ENCODE measurements at regions not wholly inside any gene's neighbourhood (a gene's known extent, or its start where the extent isn't known, plus 50 kb on each side); places are given as distances from the start of the nearest gene placed in this dataset.

- Mint-ChIP-seq H3K9me3 (no peaks in the 10 kb centered on the region), H3K4me1 (peaks cover 32% of the 10 kb centered on the region), H3K27me3 (no peaks in the 10 kb centered on the region), H3K27ac (no peak overlapping the region), H3K4me3 (no peak overlapping the region)
- DNase-seq (no peak), ATAC-seq (no peak)
Observed at GRCh38 chr21:29228306-29228705, 70.4 kb upstream of the BACH1 start.

DNA sequence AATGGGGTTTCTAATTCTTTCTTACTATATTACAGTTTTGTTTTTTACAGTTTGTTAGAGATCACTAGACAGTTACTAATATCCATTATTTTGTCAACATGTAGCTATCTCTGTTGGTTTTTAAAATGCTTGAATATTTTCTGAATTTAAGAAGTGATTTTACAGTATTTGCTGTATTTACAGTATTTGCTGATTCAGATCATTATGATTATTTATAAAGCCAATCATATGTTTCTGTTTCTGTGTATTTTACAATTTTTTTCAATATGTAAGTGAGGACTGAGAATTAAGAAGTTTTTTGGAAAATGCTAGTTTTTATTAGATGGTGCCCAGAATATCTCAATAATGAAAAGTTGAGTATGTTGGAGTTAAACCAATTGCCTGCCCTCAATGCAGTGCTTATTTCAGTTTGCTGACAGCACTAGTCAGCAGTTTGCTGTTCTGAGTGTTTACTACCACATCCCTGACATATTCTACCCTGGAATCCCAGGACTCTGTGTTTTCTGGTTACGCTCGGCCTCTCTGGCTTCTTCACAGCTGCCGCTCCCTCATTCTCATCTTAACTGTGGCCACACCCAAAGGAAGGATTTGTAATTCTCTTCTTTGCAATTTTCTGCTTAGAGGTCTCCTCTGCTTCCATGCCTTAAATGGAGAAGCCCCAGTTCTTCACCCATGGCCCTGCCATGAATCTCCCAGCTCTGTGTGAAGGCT is 68.0 kb upstream of the BACH1 start:
- Mint-ChIP-seq H3K9me3 (no peaks in the 10 kb centered on the region), H3K4me3 (peak overlapping the region in 1 of 2 donors; percentile 10), H3K4me1 (peaks cover 56% of the 10 kb centered on the region), H3K27me3 (peaks cover 7% of the 10 kb centered on the region), H3K27ac (peak overlapping the region in 1 of 2 donors; percentile 69)
- DNase-seq, result no peak
- no peak for ATAC-seq

DNA sequence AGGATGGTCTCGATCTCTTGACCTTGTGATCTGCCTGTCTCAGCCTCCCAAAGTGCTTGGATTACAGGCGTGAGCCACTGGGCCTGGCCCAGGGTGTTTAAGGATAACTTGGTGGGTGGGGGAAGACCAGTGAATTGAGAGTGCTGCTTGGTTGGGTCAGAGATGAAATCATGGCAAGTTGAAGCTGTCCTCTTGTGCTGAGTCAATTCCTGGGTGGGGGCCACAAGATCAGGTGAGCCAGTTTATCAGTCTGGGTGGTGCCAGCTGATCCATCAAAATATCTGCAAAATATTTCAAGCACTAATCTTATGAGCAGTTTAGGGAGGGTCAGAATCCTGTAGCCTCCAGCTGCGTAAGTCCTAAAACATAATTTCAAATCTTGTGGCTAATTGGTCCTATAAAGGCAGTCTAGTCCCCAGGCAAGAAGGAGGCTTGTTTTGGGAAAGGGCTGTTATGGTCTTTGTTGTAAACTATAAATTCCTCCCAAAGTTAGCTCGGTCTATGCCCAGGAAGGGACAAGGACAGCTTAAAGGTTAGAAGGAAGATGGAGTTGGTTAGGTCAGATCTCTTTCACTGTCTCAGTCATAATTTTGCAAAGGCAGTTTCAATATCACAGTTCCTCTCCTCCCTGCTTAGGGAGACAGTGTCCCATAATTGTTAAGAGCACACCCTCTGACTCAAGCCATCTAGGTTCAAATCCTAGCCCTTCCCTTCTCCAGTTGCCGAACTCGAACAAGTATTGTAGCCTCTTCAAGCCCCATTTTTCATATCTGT is 66.8 kb upstream of the BACH1 start:
- Mint-ChIP-seq H3K4me1 (peaks cover 64% of the 10 kb centered on the region), H3K27ac (peak overlapping the region; percentile 56 to 78), H3K4me3 (peak overlapping the region in 1 of 2 donors; percentile 28), H3K27me3 (peaks cover 9% of the 10 kb centered on the region), H3K9me3 (no peaks in the 10 kb centered on the region)
- no peak for ATAC-seq
- DNase-seq, result no peak

- peak overlapping the region in 1 of 2 donors; percentile 98 for H3K27ac Mint-ChIP-seq
- H3K9me3 Mint-ChIP-seq, result no peaks in the 10 kb centered on the region
- DNase-seq (no peak), ATAC-seq (no peak)
- H3K27me3 Mint-ChIP-seq, result peaks cover 9% of the 10 kb centered on the region
- H3K4me3 Mint-ChIP-seq, result peak overlapping the region; percentile 62
- H3K4me1 Mint-ChIP-seq, result peaks cover 64% of the 10 kb centered on the region
Observed at GRCh38 chr21:29232530-29233255, 66.0 kb upstream of the BACH1 start.

- Mint-ChIP-seq H3K4me3 (peak overlapping the region; percentile 62), H3K27me3 (peaks cover 11% of the 10 kb centered on the region), H3K4me1 (peaks cover 63% of the 10 kb centered on the region), H3K9me3 (no peaks in the 10 kb centered on the region), H3K27ac (peak overlapping the region; percentile 93 to 98)
- no peak for ATAC-seq
- DNase-seq, result peak in 1 of 2 donors; percentile 30
Observed at GRCh38 chr21:29233256-29233546, 65.5 kb upstream of the BACH1 start.

GRCh38 chr21:29233611-29234540 is 64.8 kb upstream of the BACH1 start:
- Mint-ChIP-seq H3K27me3 (peaks cover 15% of the 10 kb centered on the region), H3K27ac (peak overlapping the region; percentile 93 to 98), H3K4me3 (peak overlapping the region; percentile 62), H3K9me3 (no peaks in the 10 kb centered on the region), H3K4me1 (peaks cover 58% of the 10 kb centered on the region)
- DNase-seq (peak; percentile 35 to 74), ATAC-seq (peak; percentile 84)

DNA sequence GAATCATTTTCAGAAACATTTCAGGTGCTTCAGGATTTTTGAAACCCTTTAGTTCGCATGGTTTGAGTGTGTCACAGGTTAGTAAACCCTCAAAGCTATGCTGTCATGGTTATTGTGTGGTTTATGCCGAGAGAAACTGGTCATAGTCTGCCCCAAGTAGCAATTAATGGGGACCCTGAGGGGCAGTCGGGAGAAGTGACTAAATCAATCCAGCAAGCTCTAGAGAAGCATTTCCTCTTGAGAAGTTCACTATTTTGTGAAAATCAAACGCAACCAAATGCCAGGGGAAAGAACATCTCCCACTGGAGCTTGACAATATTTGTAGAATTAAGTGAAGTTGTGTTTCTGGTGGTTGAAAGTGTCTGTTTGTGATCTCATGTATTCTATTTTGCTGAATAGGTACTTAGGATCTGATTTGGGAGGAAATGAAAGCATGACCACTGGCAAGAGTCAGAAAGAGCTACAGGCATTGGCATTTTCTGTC is 63.0 kb upstream of the BACH1 start:
- H3K27ac Mint-ChIP-seq, result peak overlapping the region in 1 of 2 donors; percentile 67
- peaks cover 58% of the 10 kb centered on the region for H3K4me1 Mint-ChIP-seq
- DNase-seq, result peak in 1 of 2 donors; percentile 53
- peak; percentile 85 for ATAC-seq
- peak overlapping the region; percentile 14 to 46 for H3K4me3 Mint-ChIP-seq
- H3K9me3 Mint-ChIP-seq, result no peaks in the 10 kb centered on the region
- peaks cover 15% of the 10 kb centered on the region for H3K27me3 Mint-ChIP-seq

DNA sequence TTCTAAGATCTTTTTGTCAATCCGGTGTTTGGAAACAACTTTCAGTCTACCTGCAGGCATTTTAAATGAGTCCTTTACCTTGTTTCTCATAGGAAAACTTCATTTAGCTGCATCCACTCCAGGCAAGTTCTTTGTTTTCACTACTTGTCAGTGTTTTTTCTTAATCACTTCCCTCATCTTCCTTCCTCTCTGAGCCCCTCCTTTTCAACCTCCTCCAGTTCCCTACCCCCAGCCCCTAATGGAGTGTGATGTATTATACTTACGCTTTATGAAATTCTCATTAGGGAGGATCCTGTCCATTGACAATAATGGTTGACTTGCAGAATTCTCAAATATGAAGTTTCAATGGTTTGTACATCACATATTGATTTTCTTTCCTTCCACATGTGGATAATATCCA is 62.5 kb upstream of the BACH1 start:
- no peak overlapping the region for H3K27ac Mint-ChIP-seq
- peaks cover 54% of the 10 kb centered on the region for H3K4me1 Mint-ChIP-seq
- H3K9me3 Mint-ChIP-seq, result no peaks in the 10 kb centered on the region
- peak overlapping the region; percentile 14 to 46 for H3K4me3 Mint-ChIP-seq
- DNase-seq (no peak), ATAC-seq (no peak)
- peaks cover 15% of the 10 kb centered on the region for H3K27me3 Mint-ChIP-seq

- DNase-seq, result no peak
- no peak overlapping the region for H3K4me3 Mint-ChIP-seq
- H3K27ac Mint-ChIP-seq, result peak overlapping the region in 1 of 2 donors; percentile 90
- ATAC-seq, result no peak
- H3K4me1 Mint-ChIP-seq, result peaks cover 42% of the 10 kb centered on the region
- no peaks in the 10 kb centered on the region for H3K9me3 Mint-ChIP-seq
- peaks cover 15% of the 10 kb centered on the region for H3K27me3 Mint-ChIP-seq
Observed at GRCh38 chr21:29237110-29238052, 61.3 kb upstream of the BACH1 start.

GRCh38 chr21:29238053-29238966 is 60.4 kb upstream of the BACH1 start:
- peaks cover 15% of the 10 kb centered on the region for H3K27me3 Mint-ChIP-seq
- peaks cover 32% of the 10 kb centered on the region for H3K4me1 Mint-ChIP-seq
- H3K9me3 Mint-ChIP-seq, result peaks cover 0 to 3% of the 10 kb centered on the region in 2 donors
- ATAC-seq, result no peak
- DNase-seq, result no peak
- H3K27ac Mint-ChIP-seq, result no peak overlapping the region
- no peak overlapping the region for H3K4me3 Mint-ChIP-seq

- no peak overlapping the region for H3K27ac Mint-ChIP-seq
- H3K4me1 Mint-ChIP-seq, result peaks cover 26% of the 10 kb centered on the region
Observed at GRCh38 chr21:29238967-29239290, 59.8 kb upstream of the BACH1 start.

DNA sequence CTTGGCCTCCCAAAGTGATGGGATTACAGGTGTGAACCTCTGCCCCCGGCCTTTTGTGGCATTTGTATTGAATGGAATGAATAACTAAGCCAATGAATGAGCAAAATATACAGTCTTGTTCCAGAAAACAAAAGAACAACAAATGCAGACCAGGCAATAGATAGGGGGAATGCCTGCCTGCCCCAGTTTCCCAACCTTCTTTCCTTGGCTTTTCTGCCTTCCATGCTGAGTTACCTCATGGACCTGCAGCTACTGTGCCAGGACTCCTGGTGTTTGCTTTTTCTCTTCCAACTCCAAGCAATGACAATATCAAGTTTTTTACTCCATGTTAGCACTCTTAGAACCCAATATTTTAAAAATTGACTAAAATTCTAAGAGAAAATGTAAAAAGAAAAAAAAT is 58.6 kb upstream of the BACH1 start:
- Mint-ChIP-seq H3K4me3 (no peak overlapping the region), H3K27me3 (peaks cover 14% of the 10 kb centered on the region), H3K9me3 (peaks cover 0 to 4% of the 10 kb centered on the region in 2 donors), H3K4me1 (peaks cover 21% of the 10 kb centered on the region), H3K27ac (no peak overlapping the region)
- ATAC-seq (no peak), DNase-seq (no peak)

More at GRCh38 chr21:29238967-29239290, 59.8 kb upstream of the BACH1 start:
- peaks cover 15% of the 10 kb centered on the region for H3K27me3 Mint-ChIP-seq
- no peak overlapping the region for H3K4me3 Mint-ChIP-seq
- peaks cover 0 to 4% of the 10 kb centered on the region in 2 donors for H3K9me3 Mint-ChIP-seq
- DNase-seq (no peak), ATAC-seq (no peak)

- Mint-ChIP-seq H3K4me1 (peaks cover 13% of the 10 kb centered on the region), H3K27ac (no peak overlapping the region), H3K9me3 (peaks cover 0 to 4% of the 10 kb centered on the region in 2 donors), H3K4me3 (no peak overlapping the region), H3K27me3 (peaks cover 6% of the 10 kb centered on the region)
- no peak for ATAC-seq
- no peak for DNase-seq
Observed at GRCh38 chr21:29242201-29242600, 56.5 kb upstream of the BACH1 start.

All from stimulated activated naive CD8-positive, alpha-beta T cell treated with anti-CD3 and anti-CD28 coated beads, Interleukin-15, amount 100 ng/mL, for 72 hours (primary cell).